Activated CD8-positive, alpha-beta memory T cell treated with anti-CD3 and anti-CD28 coated beads, Interleukin-2, amount 50 U/mL, for 48 hours (primary cell): ENCODE measurements at regions not wholly inside any gene's neighbourhood (a gene's known extent, or its start where the extent isn't known, plus 50 kb on each side); places are given as distances from the start of the nearest gene placed in this dataset.

Source experiments
- DNase-seq: peaks from one replicate; pipeline ENCODE4 v3.0.0-alpha.2; 2020

GRCh38 chr14:51479584-51480325 is 172.0 kb upstream of the FRMD6 start:
- DNase-seq: no peak

GRCh38 chr14:51481643-51482042 is 170.1 kb upstream of the FRMD6 start:
- no peak for DNase-seq

- no peak for DNase-seq
Measured at GRCh38 chr14:51482102-51482501, 169.6 kb upstream of the FRMD6 start.

- no peak for DNase-seq
Measured at GRCh38 chr14:51484485-51484884, 167.2 kb upstream of the FRMD6 start.

- no peak for DNase-seq
Measured at GRCh38 chr14:51485733-51486132, 166.0 kb upstream of the FRMD6 start.

GRCh38 chr14:51487848-51488247 is 163.9 kb upstream of the FRMD6 start:
- no peak for DNase-seq

- no peak for DNase-seq
Measured at GRCh38 chr14:51488569-51489220, 163.0 kb upstream of the FRMD6 start.

- no peak for DNase-seq
Measured at GRCh38 chr14:51490205-51490604, 161.5 kb upstream of the FRMD6 start.

GRCh38 chr14:51491036-51491545 is 160.6 kb upstream of the FRMD6 start:
- DNase-seq: no peak

- no peak for DNase-seq
Measured at GRCh38 chr14:51491776-51492175, 159.9 kb upstream of the FRMD6 start.

GRCh38 chr14:51495319-51495718 is 156.4 kb upstream of the FRMD6 start:
- DNase-seq: no peak

- DNase-seq: no peak
Measured at GRCh38 chr14:51498411-51499227, 153.1 kb upstream of the FRMD6 start.

GRCh38 chr14:51500776-51501175 is 150.9 kb upstream of the FRMD6 start:
- no peak for DNase-seq

- DNase-seq: no peak
Measured at GRCh38 chr14:51501746-51502145, 150.0 kb upstream of the FRMD6 start.

- no peak for DNase-seq
Measured at GRCh38 chr14:51504669-51505068, 147.0 kb upstream of the FRMD6 start.

- no peak for DNase-seq
Measured at GRCh38 chr14:51507511-51507905, 144.2 kb upstream of the FRMD6 start.

GRCh38 chr14:51507906-51508511 is 143.7 kb upstream of the FRMD6 start:
- DNase-seq: no peak

GRCh38 chr14:51511265-51511664 is 140.4 kb upstream of the FRMD6 start:
- no peak for DNase-seq

GRCh38 chr14:51512316-51512715 is 139.4 kb upstream of the FRMD6 start:
- no peak for DNase-seq

GRCh38 chr14:51513281-51513680 is 138.4 kb upstream of the FRMD6 start:
- DNase-seq: no peak

GRCh38 chr14:51513933-51514332 is 137.8 kb upstream of the FRMD6 start:
- DNase-seq: no peak

GRCh38 chr14:51515611-51516010 is 136.1 kb upstream of the FRMD6 start:
- no peak for DNase-seq

- no peak for DNase-seq
Measured at GRCh38 chr14:51516706-51517395, 134.9 kb upstream of the FRMD6 start.
